Gastrocnemius medialis (tissue), 4 donors: ENCODE measurements at regions not wholly inside any gene's neighbourhood (a gene's known extent, or its start where the extent isn't known, plus 50 kb on each side); places are given as distances from the start of the nearest gene placed in this dataset.

Experiments
- ATAC-seq, 2 donors: fragments of 150-250 bp; one replicate each; pipeline ENCODE4 v1.9.1; 2016
- DNase-seq, 2 donors: peaks; one replicate each; pipeline ENCODE4 v3.0.0-alpha.2; 2019
- H3K27ac ChIP-seq, 4 donors: fragments of 200-600 bp; sonication (generic); 1 replicate in 1 of 4; 2 replicates in 3 of 4; pipeline ENCODE4 v1.5.1; 2016 to 2018; ENCODE audit warnings: mild to moderate bottlenecking in 2 of 4, moderate library complexity in 1 of 4
- H3K27me3 ChIP-seq, 3 donors: fragments of 200-600 bp; sonication (generic) in 2 of 3; 1 replicate in 1 of 3; 2 replicates in 2 of 3; pipeline versions ENCODE4 v1.5.1 to v1.6.0; 2016 to 2019; ENCODE audit warnings: mild to moderate bottlenecking in 1 of 3, moderate library complexity in 1 of 3
- H3K36me3 ChIP-seq, 2 donors: fragments of 200-600 bp; sonication (generic) in 1 of 2; one replicate each; pipeline ENCODE4 v1.5.1; 2017 to 2018
- H3K4me1 ChIP-seq, 2 donors: fragments of 200-600 bp; sonication (generic) in 1 of 2; one replicate each; pipeline ENCODE4 v1.5.1; 2016 to 2017; ENCODE audit warnings: mild to moderate bottlenecking in 2 of 2
- H3K4me3 ChIP-seq, 4 donors: fragments of 200-600 bp; sonication (generic) in 3 of 4; 1 replicate in 1 of 4; 2 replicates in 3 of 4; pipeline ENCODE4 v1.5.1; 2016 to 2019; ENCODE audit warnings: mild to moderate bottlenecking in 2 of 4
- H3K9me3 ChIP-seq, 3 donors: fragments of 200-600 bp; sonication (generic) in 2 of 3; 1 replicate in 1 of 3; 2 replicates in 2 of 3; pipeline ENCODE4 v1.5.1; 2016 to 2019
- POLR2A ChIP-seq, 2 donors: fragments of 450-650 bp; IDR thresholded peaks; one replicate each; pipeline ENCODE4 v1.6.1; 2017; ENCODE audit warnings: antibody characterized with exemption in 2 of 2, mild to moderate bottlenecking in 2 of 2, moderate library complexity in 2 of 2
- in situ Hi-C, 4 donors: fragments of 200-750 bp; cut with MboI; loops; one replicate each; pipeline versions ENCODE4 v1.15.0 to v1.8.0; 2017; ENCODE audit warnings: low sequenced_read_pairs in 4 of 4
- intact Hi-C: fragments of 100-400 bp; cut with DNase I; formaldehyde crosslinking; loops from one replicate; pipeline ENCODE4 v1.15.1; 2023; ENCODE audit warnings: low total_unique reads
- TF ChIP-seq, protein P1 (sequence below), 5 experiments: fragments of 450-650 bp in 3 of 5; fragments of 200-600 bp in 2 of 5; sonication (generic) in 2 of 5; IDR thresholded peaks in 4 of 5; conservative IDR thresholded peaks in 1 of 5; 1 replicate in 4 of 5; 2 replicates in 1 of 5; pipeline ENCODE4 v1.5.1; 2016 to 2019; ENCODE audit warnings: antibody characterized with exemption in 5 of 5, mild to moderate bottlenecking in 3 of 5, moderate library complexity in 3 of 5

DNA sequence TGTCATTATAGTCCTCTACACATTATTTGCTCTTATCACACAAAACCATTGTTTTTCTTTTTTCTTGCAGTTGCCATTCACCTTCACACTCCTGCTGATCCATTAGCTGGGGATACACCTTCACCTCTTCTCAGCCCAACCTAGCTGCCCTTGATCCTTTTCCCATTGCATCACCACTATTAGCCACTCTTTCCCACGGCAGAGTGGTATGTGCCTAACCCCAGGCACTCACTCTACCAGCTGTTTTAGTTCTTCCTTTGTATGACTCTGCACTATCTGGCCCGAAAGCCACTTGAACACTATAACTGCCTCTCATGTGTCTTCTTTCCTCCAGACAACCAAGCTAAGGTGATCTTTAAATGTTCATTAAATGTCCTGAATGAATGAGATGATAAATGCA lies 145.4 kb upstream of the PIK3C3 start:
- no peak for ATAC-seq
- Histone ChIP-seq H3K27me3 (no peaks in the 10 kb centered on the region), H3K9me3 (no peaks in the 10 kb centered on the region), H3K4me3 (no peak overlapping the region), H3K27ac (no peak overlapping the region), H3K36me3 (no peaks in the 10 kb centered on the region), H3K4me1 (no peaks in the 10 kb centered on the region)
- no peak for DNase-seq
- intact Hi-C loops (no loop called here), in situ Hi-C loops (no loop called here)
- TF ChIP-seq, protein P1, sequence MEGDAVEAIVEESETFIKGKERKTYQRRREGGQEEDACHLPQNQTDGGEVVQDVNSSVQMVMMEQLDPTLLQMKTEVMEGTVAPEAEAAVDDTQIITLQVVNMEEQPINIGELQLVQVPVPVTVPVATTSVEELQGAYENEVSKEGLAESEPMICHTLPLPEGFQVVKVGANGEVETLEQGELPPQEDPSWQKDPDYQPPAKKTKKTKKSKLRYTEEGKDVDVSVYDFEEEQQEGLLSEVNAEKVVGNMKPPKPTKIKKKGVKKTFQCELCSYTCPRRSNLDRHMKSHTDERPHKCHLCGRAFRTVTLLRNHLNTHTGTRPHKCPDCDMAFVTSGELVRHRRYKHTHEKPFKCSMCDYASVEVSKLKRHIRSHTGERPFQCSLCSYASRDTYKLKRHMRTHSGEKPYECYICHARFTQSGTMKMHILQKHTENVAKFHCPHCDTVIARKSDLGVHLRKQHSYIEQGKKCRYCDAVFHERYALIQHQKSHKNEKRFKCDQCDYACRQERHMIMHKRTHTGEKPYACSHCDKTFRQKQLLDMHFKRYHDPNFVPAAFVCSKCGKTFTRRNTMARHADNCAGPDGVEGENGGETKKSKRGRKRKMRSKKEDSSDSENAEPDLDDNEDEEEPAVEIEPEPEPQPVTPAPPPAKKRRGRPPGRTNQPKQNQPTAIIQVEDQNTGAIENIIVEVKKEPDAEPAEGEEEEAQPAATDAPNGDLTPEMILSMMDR (IDR thresholded peaks at IDR 0.05 in 4 of 5, conservative IDR thresholded peaks at IDR 0.05 in 1 of 5): no peak
- TF ChIP-seq POLR2A (IDR thresholded peaks at IDR 0.05): no peak

DNA sequence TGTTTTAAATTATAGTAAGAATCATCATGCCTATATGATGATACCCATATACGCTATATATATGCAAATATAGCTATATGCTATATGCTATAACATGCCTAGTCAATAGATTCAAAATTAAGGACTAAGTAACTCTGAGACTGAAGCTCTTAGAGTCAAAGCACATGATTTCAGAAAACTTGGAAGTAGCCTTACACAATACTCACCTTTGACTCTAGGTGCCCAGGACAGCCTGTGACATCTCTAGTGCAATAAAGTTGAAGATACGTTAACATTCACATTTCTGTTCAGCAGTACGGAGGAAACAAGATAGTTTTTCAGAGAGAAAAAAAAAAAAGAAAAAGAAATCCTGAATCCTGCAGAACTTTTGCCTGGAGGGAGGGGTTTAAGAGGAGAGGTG lies 149.7 kb upstream of the PIK3C3 start:
- H3K9me3 ChIP-seq: no peaks in the 10 kb centered on the region
- TF ChIP-seq, protein P1 (IDR thresholded peaks at IDR 0.05 in 4 of 5, conservative IDR thresholded peaks at IDR 0.05 in 1 of 5): no peak
- TF ChIP-seq POLR2A (IDR thresholded peaks at IDR 0.05): no peak
- H3K4me1 ChIP-seq: no peaks in the 10 kb centered on the region
- DNase-seq (no peak), ATAC-seq (no peak)
- H3K27me3 ChIP-seq: no peaks in the 10 kb centered on the region
- no peaks in the 10 kb centered on the region for H3K36me3 ChIP-seq
- intact Hi-C loops: no loop called here
- in situ Hi-C loops: no loop called here
- H3K27ac ChIP-seq: no peak overlapping the region
- H3K4me3 ChIP-seq: no peak overlapping the region

DNA sequence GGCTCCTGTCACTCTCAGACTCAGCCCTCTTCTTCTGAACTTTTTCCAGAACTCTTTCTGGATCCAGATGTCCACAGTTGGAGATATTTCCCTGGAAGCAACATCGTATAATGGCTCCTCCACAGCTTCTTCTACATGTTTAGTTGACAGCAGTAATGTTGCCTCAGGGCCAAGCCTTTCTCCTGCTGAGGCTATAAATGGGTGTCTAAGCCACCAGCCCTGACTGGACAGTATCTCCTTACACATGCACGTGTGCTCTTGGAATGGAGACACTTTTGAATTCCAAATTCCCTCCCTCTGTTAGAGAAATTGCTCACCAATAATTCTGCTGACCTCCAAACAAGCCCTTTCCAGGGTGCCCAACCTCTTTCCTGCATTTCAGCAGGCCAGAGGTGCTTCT lies 156.2 kb upstream of the PIK3C3 start:
- DNase-seq (no peak), ATAC-seq (no peak)
- Histone ChIP-seq H3K36me3 (no peaks in the 10 kb centered on the region), H3K4me3 (no peak overlapping the region), H3K9me3 (no peaks in the 10 kb centered on the region), H3K4me1 (no peaks in the 10 kb centered on the region), H3K27ac (no peak overlapping the region), H3K27me3 (no peaks in the 10 kb centered on the region)
- TF ChIP-seq, protein P1 (IDR thresholded peaks at IDR 0.05 in 4 of 5, conservative IDR thresholded peaks at IDR 0.05 in 1 of 5): no peak
- no peak for TF ChIP-seq POLR2A (IDR thresholded peaks at IDR 0.05)
- intact Hi-C loops (no loop called here), in situ Hi-C loops (loop anchor here in 1 of 4 donors (25.0 kb wide), 1 partner anchor 112 kb away; no protein-coding TSS in a partner anchor)

DNA sequence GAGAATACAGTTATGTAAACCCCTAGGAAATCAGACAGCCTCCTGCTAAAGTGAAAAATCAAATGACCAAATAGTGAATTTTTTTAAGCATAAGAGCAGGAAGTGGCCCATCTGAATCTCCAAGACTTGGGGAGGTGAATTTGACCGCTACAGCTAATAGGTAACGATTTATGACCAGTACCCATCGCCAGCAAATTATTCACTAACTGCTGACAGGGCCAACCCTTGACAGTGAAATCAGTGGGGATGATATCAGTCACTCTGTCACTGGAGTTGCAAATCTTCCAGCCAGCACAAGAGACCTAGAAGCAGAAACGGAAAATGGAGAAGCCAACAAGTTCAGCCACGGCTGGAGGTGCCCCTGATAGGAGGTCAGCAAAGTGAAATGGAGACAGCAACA lies 164.3 kb upstream of the PIK3C3 start:
- no peak for TF ChIP-seq POLR2A (IDR thresholded peaks at IDR 0.05)
- TF ChIP-seq, protein P1 (IDR thresholded peaks at IDR 0.05 in 4 of 5, conservative IDR thresholded peaks at IDR 0.05 in 1 of 5): no peak
- ATAC-seq (no peak), DNase-seq (no peak)
- H3K27me3 ChIP-seq: no peaks in the 10 kb centered on the region
- in situ Hi-C loops (loop anchor here in 1 of 4 donors (25.0 kb wide), 1 partner anchor 103 kb away; no protein-coding TSS in a partner anchor), intact Hi-C loops (no loop called here)
- no peaks in the 10 kb centered on the region for H3K36me3 ChIP-seq
- no peaks in the 10 kb centered on the region for H3K9me3 ChIP-seq
- H3K4me3 ChIP-seq: no peak overlapping the region
- H3K4me1 ChIP-seq: no peaks in the 10 kb centered on the region
- no peak overlapping the region for H3K27ac ChIP-seq

DNA sequence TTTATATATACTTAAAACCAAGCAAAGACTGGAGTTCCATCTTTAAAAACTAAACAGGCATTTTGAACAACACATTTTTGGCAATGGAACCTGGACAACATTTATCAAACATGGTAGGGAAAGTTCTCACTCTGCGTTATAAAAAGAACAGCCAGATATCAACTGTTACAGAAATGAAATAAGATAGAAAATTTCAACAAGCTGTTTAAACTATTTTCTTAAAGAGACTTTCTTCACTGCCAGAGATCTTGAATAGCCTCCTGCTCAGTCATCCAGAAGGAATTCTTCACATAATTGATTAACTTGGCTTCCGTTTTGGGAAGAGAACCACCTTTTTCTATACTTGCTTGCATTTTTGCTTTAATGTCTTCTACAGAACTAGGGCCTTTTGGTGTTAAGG lies 166.0 kb upstream of the PIK3C3 start:
- H3K9me3 ChIP-seq: no peaks in the 10 kb centered on the region
- intact Hi-C loops (no loop called here), in situ Hi-C loops (loop anchor here in 1 of 4 donors (25.0 kb wide), 1 partner anchor 102 kb away; no protein-coding TSS in a partner anchor)
- H3K36me3 ChIP-seq: no peaks in the 10 kb centered on the region
- H3K27me3 ChIP-seq: no peaks in the 10 kb centered on the region
- ATAC-seq: no peak
- no peak overlapping the region for H3K4me3 ChIP-seq
- H3K27ac ChIP-seq: no peak overlapping the region
- no peaks in the 10 kb centered on the region for H3K4me1 ChIP-seq
- no peak for TF ChIP-seq POLR2A (IDR thresholded peaks at IDR 0.05)
- TF ChIP-seq, protein P1 (IDR thresholded peaks at IDR 0.05 in 4 of 5, conservative IDR thresholded peaks at IDR 0.05 in 1 of 5): no peak
- no peak for DNase-seq
